GM10248 (cell line): ENCODE measurements at regions not wholly inside any gene's neighbourhood (a gene's known extent, or its start where the extent isn't known, plus 50 kb on each side); places are given as distances from the start of the nearest gene placed in this dataset.

ENCODE experiments used
- CTCF ChIA-PET: fragments of 300-600 bp; sonication (Branson Sonifier 250); formaldehyde crosslinking; extraction: SDS; loops from one replicate; lab custom pipeline; 2021; ENCODE audit warnings: antibody characterized with exemption; lab: Yijun Ruan, JAX
- POLR2A ChIA-PET: fragments of 350-650 bp; sonication (Branson Sonifier 250); formaldehyde crosslinking; extraction: SDS; loops from one replicate; lab custom pipeline; 2020; ENCODE audit warnings: antibody characterized with exemption; lab: Yijun Ruan, JAX
- DNase-seq: peaks from one replicate; pipeline ENCODE4 v3.0.0; 2012; ENCODE audit errors: extremely low spot score
- CTCF ChIP-seq: IDR thresholded peaks from 2 replicates; pipeline ENCODE4 v1.5.1; 2012; ENCODE audit warnings: mild to moderate bottlenecking, low read depth; ENCODE audit errors: extremely low read depth, missing control alignments, control extremely low read depth

GRCh38 chr10:30176776-30177533 is 117.6 kb upstream of the JCAD start:
- no peak for DNase-seq
- CTCF ChIA-PET = interaction anchor here (2.6 kb wide), 1 partner anchor 11 kb away, joined by 14 read pairs; no protein-coding TSS in a partner anchor
- POLR2A ChIA-PET = no interaction called here
- TF ChIP-seq CTCF = no peak

- POLR2A ChIA-PET = no interaction called here
- no peak for TF ChIP-seq CTCF
- CTCF ChIA-PET = interaction anchor here (0.9 kb wide), 1 partner anchor 17 kb away, joined by 3 read pairs; no protein-coding TSS in a partner anchor
- DNase-seq = no peak
These were observed 116.8 kb upstream of the JCAD start for GRCh38 chr10:30176182-30176581.

GRCh38 chr10:30172673-30173072 is 113.3 kb upstream of the JCAD start:
- CTCF ChIA-PET = interaction anchor here (0.9 to 1.0 kb wide), 2 partner anchors 10 to 22 kb away, joined by 3 to 6 read pairs; no protein-coding TSS in a partner anchor
- no peak for DNase-seq
- no peak for TF ChIP-seq CTCF
- POLR2A ChIA-PET = no interaction called here

- TF ChIP-seq CTCF = no peak
- ChIA-PET CTCF (interaction anchor here (0.9 kb wide), 1 partner anchor 10 kb away, joined by 3 read pairs; no protein-coding TSS in a partner anchor), POLR2A (no interaction called here)
- no peak for DNase-seq
These were observed 112.7 kb upstream of the JCAD start for GRCh38 chr10:30172091-30172490.

- TF ChIP-seq CTCF = no peak
- no peak for DNase-seq
- CTCF ChIA-PET = no interaction called here
- POLR2A ChIA-PET = no interaction called here
These were observed 112.2 kb upstream of the JCAD start for GRCh38 chr10:30171601-30172000.

- DNase-seq = no peak
- CTCF ChIA-PET = no interaction called here
- POLR2A ChIA-PET = no interaction called here
- TF ChIP-seq CTCF = no peak
These were observed 111.4 kb upstream of the JCAD start for GRCh38 chr10:30170814-30171213.

GRCh38 chr10:30170146-30170545 is 110.8 kb upstream of the JCAD start:
- POLR2A ChIA-PET = no interaction called here
- TF ChIP-seq CTCF = no peak
- CTCF ChIA-PET = no interaction called here
- DNase-seq = no peak
